ENCODE measurements at regions not wholly inside any gene's neighbourhood (a gene's known extent, or its start where the extent isn't known, plus 50 kb on each side); places are given as distances from the start of the nearest gene placed in this dataset.

DNA sequence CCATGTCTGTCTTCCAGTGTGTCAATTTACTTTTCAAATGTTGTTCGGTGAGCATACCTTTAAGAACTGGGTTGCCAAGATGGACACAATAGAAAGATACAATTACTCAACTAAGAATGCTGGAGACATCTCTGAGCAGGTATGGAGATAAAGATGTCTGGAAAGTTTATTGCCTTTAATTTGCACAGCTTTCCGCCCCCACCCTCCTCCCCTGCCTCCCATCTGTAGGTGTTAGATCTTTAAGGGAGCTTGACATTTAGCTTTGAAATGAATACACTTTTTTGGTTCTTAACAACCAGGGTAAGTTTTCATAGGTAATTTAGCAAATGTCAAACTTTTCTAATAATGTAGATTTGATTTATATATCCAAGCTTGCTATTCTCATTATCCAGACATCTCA lies 104.4 kb downstream of the BTBD3 start:
- TF ChIP-seq EZH2 (IDR thresholded peaks at IDR 0.05; ENCODE audit: borderline replicate concordance, low read depth, low read length) = no peak
- TF ChIP-seq, protein P1, sequence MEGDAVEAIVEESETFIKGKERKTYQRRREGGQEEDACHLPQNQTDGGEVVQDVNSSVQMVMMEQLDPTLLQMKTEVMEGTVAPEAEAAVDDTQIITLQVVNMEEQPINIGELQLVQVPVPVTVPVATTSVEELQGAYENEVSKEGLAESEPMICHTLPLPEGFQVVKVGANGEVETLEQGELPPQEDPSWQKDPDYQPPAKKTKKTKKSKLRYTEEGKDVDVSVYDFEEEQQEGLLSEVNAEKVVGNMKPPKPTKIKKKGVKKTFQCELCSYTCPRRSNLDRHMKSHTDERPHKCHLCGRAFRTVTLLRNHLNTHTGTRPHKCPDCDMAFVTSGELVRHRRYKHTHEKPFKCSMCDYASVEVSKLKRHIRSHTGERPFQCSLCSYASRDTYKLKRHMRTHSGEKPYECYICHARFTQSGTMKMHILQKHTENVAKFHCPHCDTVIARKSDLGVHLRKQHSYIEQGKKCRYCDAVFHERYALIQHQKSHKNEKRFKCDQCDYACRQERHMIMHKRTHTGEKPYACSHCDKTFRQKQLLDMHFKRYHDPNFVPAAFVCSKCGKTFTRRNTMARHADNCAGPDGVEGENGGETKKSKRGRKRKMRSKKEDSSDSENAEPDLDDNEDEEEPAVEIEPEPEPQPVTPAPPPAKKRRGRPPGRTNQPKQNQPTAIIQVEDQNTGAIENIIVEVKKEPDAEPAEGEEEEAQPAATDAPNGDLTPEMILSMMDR (IDR thresholded peaks at IDR 0.05 in 2 of 3, conservative IDR thresholded peaks at IDR 0.05 in 1 of 3; ENCODE audit: insufficient read depth in 2 of 3, low read depth in 1 of 3, low read length in 3 of 3) = no peak
- TF ChIP-seq, protein P2, sequence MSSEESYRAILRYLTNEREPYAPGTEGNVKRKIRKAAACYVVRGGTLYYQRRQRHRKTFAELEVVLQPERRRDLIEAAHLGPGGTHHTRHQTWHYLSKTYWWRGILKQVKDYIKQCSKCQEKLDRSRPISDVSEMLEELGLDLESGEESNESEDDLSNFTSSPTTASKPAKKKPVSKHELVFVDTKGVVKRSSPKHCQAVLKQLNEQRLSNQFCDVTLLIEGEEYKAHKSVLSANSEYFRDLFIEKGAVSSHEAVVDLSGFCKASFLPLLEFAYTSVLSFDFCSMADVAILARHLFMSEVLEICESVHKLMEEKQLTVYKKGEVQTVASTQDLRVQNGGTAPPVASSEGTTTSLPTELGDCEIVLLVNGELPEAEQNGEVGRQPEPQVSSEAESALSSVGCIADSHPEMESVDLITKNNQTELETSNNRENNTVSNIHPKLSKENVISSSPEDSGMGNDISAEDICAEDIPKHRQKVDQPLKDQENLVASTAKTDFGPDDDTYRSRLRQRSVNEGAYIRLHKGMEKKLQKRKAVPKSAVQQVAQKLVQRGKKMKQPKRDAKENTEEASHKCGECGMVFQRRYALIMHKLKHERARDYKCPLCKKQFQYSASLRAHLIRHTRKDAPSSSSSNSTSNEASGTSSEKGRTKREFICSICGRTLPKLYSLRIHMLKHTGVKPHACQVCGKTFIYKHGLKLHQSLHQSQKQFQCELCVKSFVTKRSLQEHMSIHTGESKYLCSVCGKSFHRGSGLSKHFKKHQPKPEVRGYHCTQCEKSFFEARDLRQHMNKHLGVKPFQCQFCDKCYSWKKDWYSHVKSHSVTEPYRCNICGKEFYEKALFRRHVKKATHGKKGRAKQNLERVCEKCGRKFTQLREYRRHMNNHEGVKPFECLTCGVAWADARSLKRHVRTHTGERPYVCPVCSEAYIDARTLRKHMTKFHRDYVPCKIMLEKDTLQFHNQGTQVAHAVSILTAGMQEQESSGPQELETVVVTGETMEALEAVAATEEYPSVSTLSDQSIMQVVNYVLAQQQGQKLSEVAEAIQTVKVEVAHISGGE (CRISPR knock-in tag; IDR thresholded peaks at IDR 0.05) = no peak
- TF ChIP-seq POLR2A (conservative IDR thresholded peaks at IDR 0.05) = no peak
- no peak for TF ChIP-seq MAFK (IDR thresholded peaks at IDR 0.05; ENCODE audit: low read length)
